Lower leg skin (tissue), 4 donors: ENCODE measurements at regions not wholly inside any gene's neighbourhood (a gene's known extent, or its start where the extent isn't known, plus 50 kb on each side); places are given as distances from the start of the nearest gene placed in this dataset.

ENCODE experiments used
- DNase-seq, 2 donors: peaks; one replicate each; pipeline ENCODE4 v3.0.0-alpha.2; 2019; ENCODE audit warnings: low spot score in 2 of 2
- H3K4me3 ChIP-seq: fragments of 200-600 bp; sonication (generic); 2 replicates; pipeline ENCODE4 v1.5.1; 2017; ENCODE audit warnings: mild to moderate bottlenecking, low read depth; ENCODE audit not compliant: poor library complexity, severe bottlenecking
- CTCF ChIP-seq, 3 donors: fragments of 450-650 bp; IDR thresholded peaks; one replicate each; pipeline ENCODE4 v1.5.1; 2016; ENCODE audit warnings: antibody characterized with exemption in 3 of 3, mild to moderate bottlenecking in 3 of 3, moderate library complexity in 2 of 3
- POLR2A ChIP-seq, 2 donors: fragments of 450-650 bp; IDR thresholded peaks; one replicate each; pipeline ENCODE4 v1.6.1; 2016 to 2017; ENCODE audit warnings: antibody characterized with exemption in 2 of 2, mild to moderate bottlenecking in 1 of 2, moderate library complexity in 1 of 2
- WGBS, 2 donors: methylation state at CpG; one replicate each; pipeline ENCODE4 v1.1.5; 2018; 5-methylcytosine and 5-hydroxymethylcytosine counted together
- intact Hi-C: fragments of 100-400 bp; cut with DNase I; formaldehyde crosslinking; loops from one replicate; pipeline ENCODE4 v1.15.0; 2023; ENCODE audit warnings: low total_unique reads

- whole genome bisulfite sequencing, 2 donors, result 83 to 94% methylated on average over 1 of the region's 1 CpG
- no peak overlapping the region for H3K4me3 ChIP-seq
- no peak for DNase-seq
- intact Hi-C loops, result no loop called here
- TF ChIP-seq CTCF (IDR thresholded peaks at IDR 0.05), result no peak
- TF ChIP-seq POLR2A (IDR thresholded peaks at IDR 0.05), result no peak
Measured at GRCh38 chr17:69921046-69921445, 154.0 kb upstream of the KCNJ16 start.

- WGBS, 2 donors, result 32 to 36% methylated on average over 4 of the region's 4 CpGs
- TF ChIP-seq CTCF (IDR thresholded peaks at IDR 0.05) (no peak), POLR2A (IDR thresholded peaks at IDR 0.05) (no peak)
- DNase-seq, result no peak
- intact Hi-C loops, result no loop called here
- H3K4me3 ChIP-seq, result no peak overlapping the region
Measured at GRCh38 chr17:69928611-69929010, 146.4 kb upstream of the KCNJ16 start.

GRCh38 chr17:69936996-69937395 is 138.0 kb upstream of the KCNJ16 start:
- H3K4me3 ChIP-seq, result no peak overlapping the region
- 57 to 70% methylated on average over 3 of the region's 3 CpGs for WGBS, 2 donors
- no peak for DNase-seq
- TF ChIP-seq POLR2A (IDR thresholded peaks at IDR 0.05) (no peak), CTCF (IDR thresholded peaks at IDR 0.05) (no peak)
- intact Hi-C loops, result no loop called here

- no peak for TF ChIP-seq POLR2A (IDR thresholded peaks at IDR 0.05)
- no peak for TF ChIP-seq CTCF (IDR thresholded peaks at IDR 0.05)
- intact Hi-C loops, result no loop called here
- H3K4me3 ChIP-seq, result no peak overlapping the region
- no peak for DNase-seq
Measured at GRCh38 chr17:69943058-69943457, 132.0 kb upstream of the KCNJ16 start.

GRCh38 chr17:69944406-69944805 is 130.6 kb upstream of the KCNJ16 start:
- DNase-seq, result no peak
- H3K4me3 ChIP-seq, result no peak overlapping the region
- WGBS, 2 donors, result 77 to 87% methylated on average over 5 of the region's 5 CpGs
- intact Hi-C loops, result no loop called here
- TF ChIP-seq CTCF (IDR thresholded peaks at IDR 0.05), result no peak
- no peak for TF ChIP-seq POLR2A (IDR thresholded peaks at IDR 0.05)

- H3K4me3 ChIP-seq, result no peak overlapping the region
- TF ChIP-seq CTCF (IDR thresholded peaks at IDR 0.05) (no peak), POLR2A (IDR thresholded peaks at IDR 0.05) (no peak)
- 39 to 45% methylated on average over 3 of the region's 3 CpGs for WGBS, 2 donors
- intact Hi-C loops, result no loop called here
- DNase-seq, result no peak
Measured at GRCh38 chr17:69945698-69946185, 129.3 kb upstream of the KCNJ16 start.
